Osteoblast (primary cell): ENCODE measurements at regions not wholly inside any gene's neighbourhood (a gene's known extent, or its start where the extent isn't known, plus 50 kb on each side); places are given as distances from the start of the nearest gene placed in this dataset.

ENCODE experiments used
- DNase-seq: peaks from one replicate; pipeline ENCODE4 v3.0.0; 2011; ENCODE audit warnings: low spot score, mixed read lengths; ENCODE audit not compliant: insufficient read length; ENCODE audit errors: missing footprints
- H2AFZ ChIP-seq: 2 replicates; pipeline ENCODE4 v1.6.0; 2011; ENCODE audit warnings: mild to moderate bottlenecking, low read length
- H3K27ac ChIP-seq: 2 replicates; pipeline ENCODE4 v1.5.1; 2011; ENCODE audit warnings: mild to moderate bottlenecking, low read depth, low read length, moderate library complexity
- H3K27me3 ChIP-seq: 2 replicates; pipeline ENCODE4 v1.6.0; 2012; ENCODE audit warnings: mild to moderate bottlenecking, control low read depth, inconsistent platforms, low read length, moderate library complexity; ENCODE audit not compliant: insufficient read depth
- H3K36me3 ChIP-seq: 2 replicates; pipeline ENCODE4 v1.5.1; 2011; ENCODE audit warnings: mild to moderate bottlenecking, low read length, control low read depth, moderate library complexity; ENCODE audit not compliant: insufficient read depth
- H3K4me1 ChIP-seq: 2 replicates; pipeline ENCODE4 v1.5.1; 2011; ENCODE audit warnings: mild to moderate bottlenecking, low read length, control low read depth, moderate library complexity; ENCODE audit not compliant: insufficient read depth
- H3K4me2 ChIP-seq: 2 replicates; pipeline ENCODE4 v1.6.0; 2011; ENCODE audit warnings: mild to moderate bottlenecking, low read length; ENCODE audit not compliant: insufficient read depth
- H3K4me3 ChIP-seq: fragments of 200-600 bp; sonication (generic); 3 replicates; pipeline ENCODE4 v1.5.1; 2012; ENCODE audit warnings: mild to moderate bottlenecking, low read length, inconsistent platforms; ENCODE audit not compliant: insufficient read depth
- H3K79me2 ChIP-seq: 2 replicates; pipeline ENCODE4 v1.6.0; 2012; ENCODE audit warnings: mild to moderate bottlenecking, low read length, control low read depth, inconsistent platforms; ENCODE audit not compliant: insufficient read depth
- H3K9me3 ChIP-seq: 2 replicates; pipeline ENCODE4 v1.5.1; 2011; ENCODE audit warnings: low read depth, low read length, control low read depth
- H4K20me1 ChIP-seq: 2 replicates; pipeline ENCODE4 v1.6.0; 2012; ENCODE audit warnings: mild to moderate bottlenecking, low read length, control low read depth; ENCODE audit not compliant: insufficient read depth
- CTCF ChIP-seq: IDR thresholded peaks from 2 replicates; pipeline ENCODE4 v1.5.1; 2011; ENCODE audit warnings: mild to moderate bottlenecking, low read depth, low read length, moderate library complexity; ENCODE audit errors: extremely low read depth

GRCh38 chr15:47265686-47266085 lies 451.6 kb upstream of the SEMA6D start:
- TF ChIP-seq CTCF: no peak
- H3K36me3 ChIP-seq: no peaks in the 10 kb centered on the region
- no peak overlapping the region for H3K27ac ChIP-seq
- no peak overlapping the region for H3K4me2 ChIP-seq
- no peaks in the 10 kb centered on the region for H3K4me1 ChIP-seq
- H3K9me3 ChIP-seq: no peaks in the 10 kb centered on the region
- H3K27me3 ChIP-seq: no peaks in the 10 kb centered on the region
- H4K20me1 ChIP-seq: no peaks in the 10 kb centered on the region
- H3K79me2 ChIP-seq: no peaks in the 10 kb centered on the region
- H3K4me3 ChIP-seq: no peak overlapping the region
- DNase-seq: no peak
- H2AFZ ChIP-seq: no peak overlapping the region

GRCh38 chr15:47266566-47266965 lies 450.7 kb upstream of the SEMA6D start:
- Histone ChIP-seq H3K27ac (no peak overlapping the region), H3K9me3 (no peaks in the 10 kb centered on the region), H3K36me3 (no peaks in the 10 kb centered on the region), H4K20me1 (no peaks in the 10 kb centered on the region), H3K27me3 (no peaks in the 10 kb centered on the region), H3K4me1 (no peaks in the 10 kb centered on the region), H2AFZ (no peak overlapping the region), H3K4me2 (no peak overlapping the region), H3K4me3 (no peak overlapping the region), H3K79me2 (no peaks in the 10 kb centered on the region)
- no peak for DNase-seq
- no peak for TF ChIP-seq CTCF

GRCh38 chr15:47273864-47274263 lies 443.4 kb upstream of the SEMA6D start:
- Histone ChIP-seq H4K20me1 (no peaks in the 10 kb centered on the region), H2AFZ (no peak overlapping the region), H3K4me1 (no peaks in the 10 kb centered on the region), H3K9me3 (no peaks in the 10 kb centered on the region), H3K36me3 (no peaks in the 10 kb centered on the region), H3K79me2 (no peaks in the 10 kb centered on the region), H3K4me2 (no peak overlapping the region), H3K27ac (no peak overlapping the region), H3K27me3 (no peaks in the 10 kb centered on the region), H3K4me3 (no peak overlapping the region)
- no peak for DNase-seq
- TF ChIP-seq CTCF: no peak

GRCh38 chr15:47283246-47283645 lies 434.1 kb upstream of the SEMA6D start:
- H3K4me2 ChIP-seq: no peak overlapping the region
- no peaks in the 10 kb centered on the region for H4K20me1 ChIP-seq
- no peak overlapping the region for H2AFZ ChIP-seq
- H3K4me1 ChIP-seq: no peaks in the 10 kb centered on the region
- no peak overlapping the region for H3K27ac ChIP-seq
- no peaks in the 10 kb centered on the region for H3K36me3 ChIP-seq
- TF ChIP-seq CTCF: no peak
- H3K79me2 ChIP-seq: no peaks in the 10 kb centered on the region
- DNase-seq: no peak
- no peak overlapping the region for H3K4me3 ChIP-seq
- no peaks in the 10 kb centered on the region for H3K9me3 ChIP-seq
- no peaks in the 10 kb centered on the region for H3K27me3 ChIP-seq
